Gastrocnemius medialis (tissue), 4 donors: ENCODE measurements at regions not wholly inside any gene's neighbourhood (a gene's known extent, or its start where the extent isn't known, plus 50 kb on each side); places are given as distances from the start of the nearest gene placed in this dataset.

ENCODE experiments used
- ATAC-seq, 2 donors: fragments of 150-250 bp; one replicate each; pipeline ENCODE4 v1.9.1; 2016
- DNase-seq, 2 donors: peaks; one replicate each; pipeline ENCODE4 v3.0.0-alpha.2; 2019
- H3K27ac ChIP-seq, 4 donors: fragments of 200-600 bp; sonication (generic); 1 replicate in 1 of 4; 2 replicates in 3 of 4; pipeline ENCODE4 v1.5.1; 2016 to 2018; ENCODE audit warnings: mild to moderate bottlenecking in 2 of 4, moderate library complexity in 1 of 4
- H3K27me3 ChIP-seq, 3 donors: fragments of 200-600 bp; sonication (generic) in 2 of 3; 1 replicate in 1 of 3; 2 replicates in 2 of 3; pipeline versions ENCODE4 v1.5.1 to v1.6.0; 2016 to 2019; ENCODE audit warnings: mild to moderate bottlenecking in 1 of 3, moderate library complexity in 1 of 3
- H3K36me3 ChIP-seq, 2 donors: fragments of 200-600 bp; sonication (generic) in 1 of 2; one replicate each; pipeline ENCODE4 v1.5.1; 2017 to 2018
- H3K4me1 ChIP-seq, 2 donors: fragments of 200-600 bp; sonication (generic) in 1 of 2; one replicate each; pipeline ENCODE4 v1.5.1; 2016 to 2017; ENCODE audit warnings: mild to moderate bottlenecking in 2 of 2
- H3K4me3 ChIP-seq, 4 donors: fragments of 200-600 bp; sonication (generic) in 3 of 4; 1 replicate in 1 of 4; 2 replicates in 3 of 4; pipeline ENCODE4 v1.5.1; 2016 to 2019; ENCODE audit warnings: mild to moderate bottlenecking in 2 of 4
- H3K9me3 ChIP-seq, 3 donors: fragments of 200-600 bp; sonication (generic) in 2 of 3; 1 replicate in 1 of 3; 2 replicates in 2 of 3; pipeline ENCODE4 v1.5.1; 2016 to 2019
- POLR2A ChIP-seq, 2 donors: fragments of 450-650 bp; IDR thresholded peaks; one replicate each; pipeline ENCODE4 v1.6.1; 2017; ENCODE audit warnings: antibody characterized with exemption in 2 of 2, mild to moderate bottlenecking in 2 of 2, moderate library complexity in 2 of 2
- in situ Hi-C, 4 donors: fragments of 200-750 bp; cut with MboI; loops; one replicate each; pipeline versions ENCODE4 v1.15.0 to v1.8.0; 2017; ENCODE audit warnings: low sequenced_read_pairs in 4 of 4
- intact Hi-C: fragments of 100-400 bp; cut with DNase I; formaldehyde crosslinking; loops from one replicate; pipeline ENCODE4 v1.15.1; 2023; ENCODE audit warnings: low total_unique reads
- TF ChIP-seq, protein P1 (sequence below), 5 experiments: fragments of 450-650 bp in 3 of 5; fragments of 200-600 bp in 2 of 5; sonication (generic) in 2 of 5; IDR thresholded peaks in 4 of 5; conservative IDR thresholded peaks in 1 of 5; 1 replicate in 4 of 5; 2 replicates in 1 of 5; pipeline ENCODE4 v1.5.1; 2016 to 2019; ENCODE audit warnings: antibody characterized with exemption in 5 of 5, mild to moderate bottlenecking in 3 of 5, moderate library complexity in 3 of 5

DNA sequence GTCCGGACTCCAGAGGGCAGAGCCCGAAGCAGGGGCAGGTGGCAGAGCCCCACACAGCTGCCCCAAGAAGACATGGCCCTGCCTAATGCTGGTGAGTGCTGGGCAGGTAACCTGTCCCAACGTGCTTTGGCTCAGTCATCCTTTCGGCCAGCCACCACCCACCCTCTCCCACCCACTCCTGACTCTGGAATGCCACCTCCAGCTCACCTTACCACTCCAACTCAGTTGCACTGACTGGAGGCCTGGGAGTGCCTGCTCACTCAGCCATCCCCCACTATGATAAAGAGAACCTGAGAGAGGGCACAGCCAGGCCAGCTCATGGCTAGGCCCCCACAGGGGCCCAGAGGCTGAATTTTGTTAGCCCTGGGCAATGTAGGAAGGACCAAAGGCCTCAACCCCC, 53.8 kb upstream of the MPEG1 start:
- no peaks in the 10 kb centered on the region for H3K27me3 ChIP-seq
- intact Hi-C loops (no loop called here), in situ Hi-C loops (no loop called here)
- no peaks in the 10 kb centered on the region for H3K36me3 ChIP-seq
- no peak overlapping the region for H3K27ac ChIP-seq
- H3K4me1 ChIP-seq: no peaks in the 10 kb centered on the region
- ATAC-seq: no peak
- H3K9me3 ChIP-seq: no peaks in the 10 kb centered on the region
- no peak overlapping the region for H3K4me3 ChIP-seq
- no peak for DNase-seq
- TF ChIP-seq, protein P1, sequence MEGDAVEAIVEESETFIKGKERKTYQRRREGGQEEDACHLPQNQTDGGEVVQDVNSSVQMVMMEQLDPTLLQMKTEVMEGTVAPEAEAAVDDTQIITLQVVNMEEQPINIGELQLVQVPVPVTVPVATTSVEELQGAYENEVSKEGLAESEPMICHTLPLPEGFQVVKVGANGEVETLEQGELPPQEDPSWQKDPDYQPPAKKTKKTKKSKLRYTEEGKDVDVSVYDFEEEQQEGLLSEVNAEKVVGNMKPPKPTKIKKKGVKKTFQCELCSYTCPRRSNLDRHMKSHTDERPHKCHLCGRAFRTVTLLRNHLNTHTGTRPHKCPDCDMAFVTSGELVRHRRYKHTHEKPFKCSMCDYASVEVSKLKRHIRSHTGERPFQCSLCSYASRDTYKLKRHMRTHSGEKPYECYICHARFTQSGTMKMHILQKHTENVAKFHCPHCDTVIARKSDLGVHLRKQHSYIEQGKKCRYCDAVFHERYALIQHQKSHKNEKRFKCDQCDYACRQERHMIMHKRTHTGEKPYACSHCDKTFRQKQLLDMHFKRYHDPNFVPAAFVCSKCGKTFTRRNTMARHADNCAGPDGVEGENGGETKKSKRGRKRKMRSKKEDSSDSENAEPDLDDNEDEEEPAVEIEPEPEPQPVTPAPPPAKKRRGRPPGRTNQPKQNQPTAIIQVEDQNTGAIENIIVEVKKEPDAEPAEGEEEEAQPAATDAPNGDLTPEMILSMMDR (IDR thresholded peaks at IDR 0.05 in 4 of 5, conservative IDR thresholded peaks at IDR 0.05 in 1 of 5): no peak
- no peak for TF ChIP-seq POLR2A (IDR thresholded peaks at IDR 0.05)

DNA sequence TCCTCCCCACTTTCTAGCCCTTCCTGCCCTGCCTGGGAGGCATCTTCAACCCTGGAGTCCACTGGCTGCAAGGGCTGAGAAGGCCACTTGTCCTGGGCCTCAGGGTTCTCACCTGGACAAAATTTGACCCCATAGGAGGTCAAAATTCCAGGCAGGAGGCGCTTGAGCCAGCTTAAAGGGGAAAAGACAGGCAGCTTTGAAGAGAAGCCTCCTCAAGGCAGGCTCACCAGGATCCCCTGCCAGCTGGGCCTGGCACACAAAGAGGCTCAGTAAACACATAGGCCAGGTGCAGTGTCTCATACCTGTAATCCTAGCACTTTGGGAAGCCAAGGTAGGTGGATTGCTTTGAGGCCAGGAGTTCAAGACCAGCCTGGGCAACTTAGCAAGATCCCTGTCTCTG, 53.0 kb upstream of the MPEG1 start:
- H3K27me3 ChIP-seq: no peaks in the 10 kb centered on the region
- H3K9me3 ChIP-seq: no peaks in the 10 kb centered on the region
- DNase-seq (no peak), ATAC-seq (no peak)
- no peaks in the 10 kb centered on the region for H3K36me3 ChIP-seq
- intact Hi-C loops: no loop called here
- TF ChIP-seq POLR2A (IDR thresholded peaks at IDR 0.05): no peak
- TF ChIP-seq, protein P1 (IDR thresholded peaks at IDR 0.05 in 4 of 5, conservative IDR thresholded peaks at IDR 0.05 in 1 of 5): no peak
- H3K4me1 ChIP-seq: no peaks in the 10 kb centered on the region
- no peak overlapping the region for H3K4me3 ChIP-seq
- in situ Hi-C loops: no loop called here
- H3K27ac ChIP-seq: no peak overlapping the region

DNA sequence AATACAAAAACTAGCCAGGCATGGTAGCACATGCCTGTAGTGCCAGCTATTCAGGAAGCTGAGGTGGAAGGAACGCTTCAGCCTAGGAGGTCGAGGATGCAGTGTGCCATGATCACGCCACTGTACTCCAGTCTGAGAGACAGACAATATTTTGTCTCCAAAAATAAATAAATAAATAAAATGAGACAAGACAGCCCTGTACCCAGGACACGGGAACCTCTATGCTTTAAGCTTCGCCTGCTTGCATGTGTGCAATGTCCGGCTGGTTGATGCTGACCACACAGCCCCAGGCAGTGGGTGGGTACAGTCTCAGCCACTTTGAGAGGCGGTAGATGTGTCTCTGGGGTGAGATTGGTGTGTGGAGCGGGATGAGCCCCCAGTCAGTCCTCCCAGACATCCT, 52.0 kb upstream of the MPEG1 start:
- H3K27ac ChIP-seq: no peak overlapping the region
- H3K27me3 ChIP-seq: no peaks in the 10 kb centered on the region
- no peaks in the 10 kb centered on the region for H3K9me3 ChIP-seq
- intact Hi-C loops: no loop called here
- ATAC-seq: no peak
- TF ChIP-seq POLR2A (IDR thresholded peaks at IDR 0.05): no peak
- TF ChIP-seq, protein P1 (IDR thresholded peaks at IDR 0.05 in 4 of 5, conservative IDR thresholded peaks at IDR 0.05 in 1 of 5): no peak
- no peaks in the 10 kb centered on the region for H3K36me3 ChIP-seq
- DNase-seq: no peak
- in situ Hi-C loops: no loop called here
- H3K4me3 ChIP-seq: no peak overlapping the region
- H3K4me1 ChIP-seq: no peaks in the 10 kb centered on the region

DNA sequence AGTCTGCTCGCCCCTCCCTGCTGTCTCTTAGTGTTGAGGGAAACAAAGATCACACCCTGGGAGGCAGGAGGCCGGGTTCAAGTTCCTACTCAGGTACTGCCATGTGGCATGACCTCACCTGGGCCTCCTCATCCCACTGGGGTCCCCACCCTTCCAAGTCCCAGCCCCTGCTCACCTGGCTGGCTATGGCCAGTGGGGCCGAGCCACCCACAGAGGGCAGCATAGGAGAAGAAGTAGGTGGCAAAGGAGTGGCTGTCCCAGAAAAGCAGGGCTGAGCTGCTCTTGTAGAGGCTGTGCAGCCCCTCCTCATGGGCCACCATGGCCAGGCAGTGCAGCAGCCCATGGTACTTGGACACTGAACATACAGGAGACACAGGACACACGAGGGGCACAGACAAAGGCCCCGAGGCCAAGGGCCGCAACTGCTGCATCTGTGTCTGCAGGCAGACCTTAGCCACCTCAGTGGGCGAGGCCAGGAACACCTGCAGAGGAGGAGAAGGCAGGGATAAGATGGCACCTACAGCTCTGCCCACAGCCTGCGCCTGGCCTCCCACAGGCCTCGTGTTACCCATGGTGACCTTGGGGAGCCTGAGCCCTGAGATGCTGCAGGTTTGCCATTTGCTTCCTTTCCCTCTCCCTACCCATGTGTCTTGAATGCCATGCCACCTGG, 50.6 kb upstream of the MPEG1 start:
- DNase-seq (no peak), ATAC-seq (no peak)
- H3K4me3 ChIP-seq: no peak overlapping the region
- no peaks in the 10 kb centered on the region for H3K27me3 ChIP-seq
- H3K36me3 ChIP-seq: no peaks in the 10 kb centered on the region
- TF ChIP-seq, protein P1 (IDR thresholded peaks at IDR 0.05 in 4 of 5, conservative IDR thresholded peaks at IDR 0.05 in 1 of 5): no peak
- no peak for TF ChIP-seq POLR2A (IDR thresholded peaks at IDR 0.05)
- no peak overlapping the region for H3K27ac ChIP-seq
- in situ Hi-C loops (no loop called here), intact Hi-C loops (no loop called here)
- no peaks in the 10 kb centered on the region for H3K9me3 ChIP-seq
- no peaks in the 10 kb centered on the region for H3K4me1 ChIP-seq
